OCI-LY3 (cell line): ENCODE measurements at regions not wholly inside any gene's neighbourhood (a gene's known extent, or its start where the extent isn't known, plus 50 kb on each side); places are given as distances from the start of the nearest gene placed in this dataset.

Source experiments
- H2AFZ ChIP-seq: fragments of 200-600, 300-600 bp; shearing (Covaris generic); 2 replicates; pipeline ENCODE4 v1.6.0; 2014; ENCODE audit warnings: antibody characterized with exemption, low read depth, low read length
- H3K27ac ChIP-seq: fragments of 200-600, 300-600 bp; sonication (generic); 2 replicates; pipeline ENCODE4 v1.5.1; 2014; ENCODE audit warnings: mild to moderate bottlenecking, low read length, moderate library complexity, mixed read lengths
- H3K27me3 ChIP-seq: fragments of 200-600, 300-600 bp; sonication (generic); 2 replicates; pipeline ENCODE4 v1.6.1; 2014; ENCODE audit warnings: low read depth, low read length, mixed read lengths
- H3K36me3 ChIP-seq: fragments of 200-600, 300-600 bp; sonication (generic); replicated peaks from 2 replicates; pipeline ENCODE3; 2014; ENCODE audit warnings: low read depth, low read length, mixed read lengths
- H3K4me1 ChIP-seq: fragments of 300-600, 200-600 bp; sonication (generic); 2 replicates; pipeline ENCODE4 v1.6.1; 2014; ENCODE audit warnings: low read length, mixed read lengths
- H3K4me2 ChIP-seq: fragments of 200-600, 300-600 bp; sonication (generic); 2 replicates; pipeline ENCODE4 v1.6.1; 2014; ENCODE audit warnings: low read length, mixed read lengths
- H3K4me3 ChIP-seq: fragments of 300-600, 200-600 bp; sonication (generic); 2 replicates; pipeline ENCODE4 v1.5.1; 2014; ENCODE audit warnings: antibody characterized with exemption, mild to moderate bottlenecking, low read length, moderate library complexity
- H3K79me2 ChIP-seq: fragments of 300-600, 200-600 bp; shearing (Covaris generic); 2 replicates; pipeline ENCODE4 v1.6.1; 2014; ENCODE audit warnings: mild to moderate bottlenecking, low read length, mixed read lengths
- H3K9ac ChIP-seq: fragments of 300-600, 200-600 bp; shearing (Covaris generic); 2 replicates; pipeline ENCODE4 v1.6.0; 2014; ENCODE audit warnings: mild to moderate bottlenecking, low read length, moderate library complexity
- H3K9me3 ChIP-seq: fragments of 200-600, 300-600 bp; shearing (Covaris generic); 2 replicates; pipeline ENCODE4 v1.6.1; 2014; ENCODE audit warnings: low read length, mixed read lengths; ENCODE audit not compliant: insufficient read depth
- H4K20me1 ChIP-seq: fragments of 200-600, 300-600 bp; sonication (generic); 2 replicates; pipeline ENCODE4 v1.6.1; 2016; ENCODE audit warnings: low read length, mixed read lengths; ENCODE audit not compliant: insufficient read depth
- EZH2phosphoT487 ChIP-seq: fragments of 200-600 bp; shearing (Covaris generic); IDR thresholded peaks from 2 replicates; pipeline ENCODE4 v1.6.1; 2018; ENCODE audit warnings: antibody characterized with exemption, mixed run types, low read depth
- TF ChIP-seq, protein P1 (sequence below): fragments of 200-600, 300-600 bp; sonication (generic); IDR thresholded peaks from 2 replicates; pipeline ENCODE4 v1.5.1; 2014; ENCODE audit warnings: antibody characterized with exemption, low read length, low read depth

DNA sequence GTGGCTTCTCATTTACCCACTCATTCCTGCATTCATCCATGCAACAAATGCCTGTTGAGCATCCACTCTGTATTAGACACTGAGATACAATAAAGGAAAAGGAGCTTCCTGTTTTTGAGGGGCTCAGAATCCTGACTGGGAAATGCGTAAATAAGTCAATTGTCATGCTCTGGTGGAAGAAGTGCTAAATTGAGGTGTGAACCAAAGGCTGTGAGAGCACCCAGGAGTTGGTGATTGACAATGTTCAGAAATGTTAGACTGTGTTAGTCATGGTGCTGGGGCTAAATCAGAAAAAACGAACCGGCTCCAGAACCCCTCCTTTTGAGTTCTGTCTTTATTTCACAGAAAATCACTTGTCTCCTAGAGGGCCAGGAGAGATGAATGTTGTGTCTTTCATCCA lies 558.6 kb upstream of the SGCD start:
- Histone ChIP-seq H3K36me3 (no peaks in the 10 kb centered on the region), H3K27me3 (no peaks in the 10 kb centered on the region)

DNA sequence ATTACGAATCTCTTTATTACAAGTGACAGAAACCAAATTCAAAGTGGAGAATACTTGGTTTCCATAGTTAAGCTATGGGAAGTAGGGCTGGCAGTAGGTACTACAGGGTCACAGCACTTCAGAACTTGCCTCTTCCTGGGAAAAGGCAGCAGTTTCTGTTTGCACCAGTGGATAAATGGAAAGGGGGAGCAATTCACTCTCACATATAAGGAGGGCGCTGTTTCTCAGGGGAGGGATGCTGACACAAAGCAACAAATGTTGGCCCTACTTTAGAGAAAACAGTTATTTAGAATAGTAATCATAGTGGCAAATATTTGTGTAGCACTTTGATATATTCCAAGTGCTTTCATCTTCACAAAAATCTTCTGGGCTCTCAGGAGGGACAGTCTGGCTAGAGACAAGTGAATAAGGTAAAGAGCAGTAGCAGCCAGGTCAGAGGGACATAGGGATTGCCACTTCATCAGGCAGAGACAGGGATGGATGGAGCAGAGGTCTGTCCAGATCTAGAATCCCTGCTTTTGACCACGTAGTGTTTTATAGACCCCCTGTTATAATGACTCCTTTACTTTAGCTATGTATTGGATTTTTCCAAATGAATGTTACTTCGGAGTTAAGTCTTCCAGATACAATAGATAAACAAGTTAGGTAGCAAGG lies 554.8 kb upstream of the SGCD start:
- H2AFZ ChIP-seq: no peak overlapping the region
- H3K9me3 ChIP-seq: no peaks in the 10 kb centered on the region
- H3K79me2 ChIP-seq: no peaks in the 10 kb centered on the region
- no peak overlapping the region for H3K9ac ChIP-seq
- no peak for TF ChIP-seq EZH2phosphoT487
- no peak overlapping the region for H3K27ac ChIP-seq
- no peaks in the 10 kb centered on the region for H3K4me1 ChIP-seq
- no peaks in the 10 kb centered on the region for H3K36me3 ChIP-seq
- no peak overlapping the region for H3K4me3 ChIP-seq
- no peak overlapping the region for H3K4me2 ChIP-seq
- no peaks in the 10 kb centered on the region for H4K20me1 ChIP-seq
- no peaks in the 10 kb centered on the region for H3K27me3 ChIP-seq

More for the DNA sequence above, 558.6 kb upstream of the SGCD start:
- H3K9me3 ChIP-seq: no peaks in the 10 kb centered on the region
- H4K20me1 ChIP-seq: no peaks in the 10 kb centered on the region
- no peak overlapping the region for H2AFZ ChIP-seq
- H3K4me3 ChIP-seq: no peak overlapping the region
- TF ChIP-seq EZH2phosphoT487: no peak
- TF ChIP-seq, protein P1, sequence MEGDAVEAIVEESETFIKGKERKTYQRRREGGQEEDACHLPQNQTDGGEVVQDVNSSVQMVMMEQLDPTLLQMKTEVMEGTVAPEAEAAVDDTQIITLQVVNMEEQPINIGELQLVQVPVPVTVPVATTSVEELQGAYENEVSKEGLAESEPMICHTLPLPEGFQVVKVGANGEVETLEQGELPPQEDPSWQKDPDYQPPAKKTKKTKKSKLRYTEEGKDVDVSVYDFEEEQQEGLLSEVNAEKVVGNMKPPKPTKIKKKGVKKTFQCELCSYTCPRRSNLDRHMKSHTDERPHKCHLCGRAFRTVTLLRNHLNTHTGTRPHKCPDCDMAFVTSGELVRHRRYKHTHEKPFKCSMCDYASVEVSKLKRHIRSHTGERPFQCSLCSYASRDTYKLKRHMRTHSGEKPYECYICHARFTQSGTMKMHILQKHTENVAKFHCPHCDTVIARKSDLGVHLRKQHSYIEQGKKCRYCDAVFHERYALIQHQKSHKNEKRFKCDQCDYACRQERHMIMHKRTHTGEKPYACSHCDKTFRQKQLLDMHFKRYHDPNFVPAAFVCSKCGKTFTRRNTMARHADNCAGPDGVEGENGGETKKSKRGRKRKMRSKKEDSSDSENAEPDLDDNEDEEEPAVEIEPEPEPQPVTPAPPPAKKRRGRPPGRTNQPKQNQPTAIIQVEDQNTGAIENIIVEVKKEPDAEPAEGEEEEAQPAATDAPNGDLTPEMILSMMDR: no peak
- H3K9ac ChIP-seq: no peak overlapping the region
- H3K4me1 ChIP-seq: no peaks in the 10 kb centered on the region
- no peak overlapping the region for H3K27ac ChIP-seq
- no peak overlapping the region for H3K4me2 ChIP-seq
- H3K79me2 ChIP-seq: no peaks in the 10 kb centered on the region

DNA sequence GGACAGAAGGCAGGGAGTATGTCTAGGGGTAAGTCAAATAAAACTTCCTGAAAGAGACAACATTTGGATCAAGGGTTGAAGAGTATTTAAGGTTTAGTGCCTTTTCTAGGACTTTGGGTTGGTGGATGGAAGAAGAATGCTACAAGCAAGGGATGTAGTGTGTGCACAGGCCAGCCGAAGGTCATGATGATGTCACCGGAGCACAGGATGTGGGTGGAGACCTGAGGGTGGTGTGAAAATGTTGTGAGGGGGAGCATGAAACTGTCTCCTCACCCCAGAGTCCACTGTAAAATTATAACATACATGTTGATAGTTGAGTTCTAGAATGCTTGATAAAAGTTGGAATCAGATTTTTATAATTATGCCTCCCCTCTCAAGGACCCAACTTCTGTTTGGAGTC lies 553.3 kb upstream of the SGCD start:
- TF ChIP-seq EZH2phosphoT487: no peak
- no peak overlapping the region for H3K4me3 ChIP-seq
- no peaks in the 10 kb centered on the region for H3K27me3 ChIP-seq
- no peak overlapping the region for H3K9ac ChIP-seq
- H3K4me1 ChIP-seq: no peaks in the 10 kb centered on the region
- H4K20me1 ChIP-seq: no peaks in the 10 kb centered on the region
- H3K4me2 ChIP-seq: no peak overlapping the region
- H3K36me3 ChIP-seq: no peaks in the 10 kb centered on the region
- H3K79me2 ChIP-seq: no peaks in the 10 kb centered on the region
- no peak overlapping the region for H2AFZ ChIP-seq
- no peaks in the 10 kb centered on the region for H3K9me3 ChIP-seq
- no peak overlapping the region for H3K27ac ChIP-seq

DNA sequence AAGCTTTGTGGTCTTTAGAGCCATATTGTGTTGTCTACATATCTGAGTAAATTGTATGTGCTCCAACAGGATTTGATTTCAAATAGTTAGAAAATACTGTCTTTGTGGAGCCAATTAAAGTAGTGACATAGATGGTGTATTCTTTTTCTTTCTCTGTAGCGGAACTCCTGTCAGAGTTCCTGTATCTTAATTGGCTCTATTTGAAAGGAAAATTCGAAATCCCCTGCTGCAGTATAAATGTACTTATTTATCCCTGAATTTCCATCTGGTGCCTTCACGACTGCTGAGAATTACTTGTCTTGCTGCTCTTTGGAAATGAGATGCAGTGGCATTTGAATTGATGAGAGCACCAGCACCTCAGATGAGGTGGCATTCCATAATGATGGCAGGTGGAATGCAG lies 546.7 kb upstream of the SGCD start:
- Histone ChIP-seq H3K9me3 (no peaks in the 10 kb centered on the region), H3K4me1 (no peaks in the 10 kb centered on the region), H3K4me2 (no peak overlapping the region), H3K79me2 (no peaks in the 10 kb centered on the region), H3K27ac (no peak overlapping the region), H4K20me1 (no peaks in the 10 kb centered on the region), H3K27me3 (no peaks in the 10 kb centered on the region), H3K4me3 (no peak overlapping the region), H2AFZ (no peak overlapping the region), H3K36me3 (no peaks in the 10 kb centered on the region), H3K9ac (no peak overlapping the region)
- TF ChIP-seq, protein P1: no peak
- TF ChIP-seq EZH2phosphoT487: no peak

DNA sequence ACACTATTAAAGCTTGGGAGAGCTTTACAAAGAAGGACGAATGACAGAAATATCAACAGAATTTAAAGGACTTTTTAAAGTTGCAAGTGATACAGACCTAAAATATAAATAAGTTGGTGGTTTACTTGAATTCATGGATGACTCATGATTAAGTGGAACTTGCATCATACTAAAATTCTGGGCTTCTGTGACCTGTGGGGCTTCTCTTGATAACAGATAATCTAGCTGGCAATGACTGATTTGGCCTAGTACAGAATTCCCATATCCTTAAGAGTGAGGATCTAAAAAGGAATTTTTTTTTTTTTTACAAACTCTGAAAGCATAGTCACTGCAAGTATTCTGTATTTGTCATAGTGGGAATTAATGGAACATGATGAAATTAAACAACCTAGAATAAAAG lies 543.7 kb upstream of the SGCD start:
- H3K4me3 ChIP-seq: no peak overlapping the region
- H3K27ac ChIP-seq: no peak overlapping the region
- H2AFZ ChIP-seq: no peak overlapping the region
- no peaks in the 10 kb centered on the region for H3K79me2 ChIP-seq
- H3K9ac ChIP-seq: no peak overlapping the region
- H3K27me3 ChIP-seq: no peaks in the 10 kb centered on the region
- no peaks in the 10 kb centered on the region for H3K36me3 ChIP-seq
- H3K4me2 ChIP-seq: no peak overlapping the region
- H4K20me1 ChIP-seq: no peaks in the 10 kb centered on the region
- no peaks in the 10 kb centered on the region for H3K4me1 ChIP-seq
- no peaks in the 10 kb centered on the region for H3K9me3 ChIP-seq
- TF ChIP-seq EZH2phosphoT487: no peak
- TF ChIP-seq, protein P1: no peak
